ENCODE measurements at regions not wholly inside any gene's neighbourhood (a gene's known extent, or its start where the extent isn't known, plus 50 kb on each side); places are given as distances from the start of the nearest gene placed in this dataset.
"Not testable (repeated sequence)": the region's sequence is repeated elsewhere in the genome, so short reads cannot be mapped to it uniquely, and the experiment has no call there.

DNA sequence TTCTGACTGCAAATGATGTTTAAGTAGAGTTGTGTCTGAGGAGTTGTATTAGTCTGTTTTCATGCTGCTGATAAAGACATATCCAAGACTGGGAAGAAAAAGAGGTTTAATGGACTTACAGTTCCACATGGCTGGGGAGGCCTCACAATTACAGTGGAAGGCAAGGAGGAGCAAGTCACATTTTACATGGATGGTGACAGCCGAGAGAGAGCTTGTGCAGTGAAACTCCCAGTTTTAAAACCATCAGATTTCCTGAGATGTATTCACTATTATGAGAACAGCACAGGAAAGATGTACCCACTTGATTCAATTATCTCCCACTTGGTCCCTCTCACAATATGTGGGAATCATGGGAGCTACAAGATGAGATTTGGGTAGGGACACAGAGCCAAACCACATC lies 370.1 kb downstream of the DSC3 start:
- TF ChIP-seq, protein P1, sequence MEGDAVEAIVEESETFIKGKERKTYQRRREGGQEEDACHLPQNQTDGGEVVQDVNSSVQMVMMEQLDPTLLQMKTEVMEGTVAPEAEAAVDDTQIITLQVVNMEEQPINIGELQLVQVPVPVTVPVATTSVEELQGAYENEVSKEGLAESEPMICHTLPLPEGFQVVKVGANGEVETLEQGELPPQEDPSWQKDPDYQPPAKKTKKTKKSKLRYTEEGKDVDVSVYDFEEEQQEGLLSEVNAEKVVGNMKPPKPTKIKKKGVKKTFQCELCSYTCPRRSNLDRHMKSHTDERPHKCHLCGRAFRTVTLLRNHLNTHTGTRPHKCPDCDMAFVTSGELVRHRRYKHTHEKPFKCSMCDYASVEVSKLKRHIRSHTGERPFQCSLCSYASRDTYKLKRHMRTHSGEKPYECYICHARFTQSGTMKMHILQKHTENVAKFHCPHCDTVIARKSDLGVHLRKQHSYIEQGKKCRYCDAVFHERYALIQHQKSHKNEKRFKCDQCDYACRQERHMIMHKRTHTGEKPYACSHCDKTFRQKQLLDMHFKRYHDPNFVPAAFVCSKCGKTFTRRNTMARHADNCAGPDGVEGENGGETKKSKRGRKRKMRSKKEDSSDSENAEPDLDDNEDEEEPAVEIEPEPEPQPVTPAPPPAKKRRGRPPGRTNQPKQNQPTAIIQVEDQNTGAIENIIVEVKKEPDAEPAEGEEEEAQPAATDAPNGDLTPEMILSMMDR (conservative IDR thresholded peaks at IDR 0.05 in 1 of 2, IDR thresholded peaks at IDR 0.05 in 1 of 2; ENCODE audit: low read depth in 1 of 2, low read length in 2 of 2) = not testable (repeated sequence)
- TF ChIP-seq EZH2 (IDR thresholded peaks at IDR 0.05; ENCODE audit: low read length, missing control alignments) = not testable (repeated sequence)

All from fibroblast of lung (primary cell).